ENCODE measurements at regions not wholly inside any gene's neighbourhood (a gene's known extent, or its start where the extent isn't known, plus 50 kb on each side); places are given as distances from the start of the nearest gene placed in this dataset.

GRCh38 chr10:2262878-2263277, 525.6 kb upstream of the ADARB2 start:
- WGBS, 3 donors = 82 to 92% (median 88%) methylated on average over 4 of the region's 4 CpGs
- DNase-seq = no peak
- Histone ChIP-seq H3K4me3 (no peak overlapping the region), H3K27ac (no peak overlapping the region), H3K9me3 (no peaks in the 10 kb centered on the region), H3K27me3 (no peaks in the 10 kb centered on the region), H3K36me3 (no peaks in the 10 kb centered on the region), H3K4me1 (ENCODE audit: insufficient read depth) (no peaks in the 10 kb centered on the region)
- TF ChIP-seq POLR2A (IDR thresholded peaks at IDR 0.05) = no peak
- no peak for TF ChIP-seq CTCF (IDR thresholded peaks at IDR 0.05)
- no peak for TF ChIP-seq EP300 (IDR thresholded peaks at IDR 0.05)
- intact Hi-C loops (cut with DNase I) = no loop called here

DNA sequence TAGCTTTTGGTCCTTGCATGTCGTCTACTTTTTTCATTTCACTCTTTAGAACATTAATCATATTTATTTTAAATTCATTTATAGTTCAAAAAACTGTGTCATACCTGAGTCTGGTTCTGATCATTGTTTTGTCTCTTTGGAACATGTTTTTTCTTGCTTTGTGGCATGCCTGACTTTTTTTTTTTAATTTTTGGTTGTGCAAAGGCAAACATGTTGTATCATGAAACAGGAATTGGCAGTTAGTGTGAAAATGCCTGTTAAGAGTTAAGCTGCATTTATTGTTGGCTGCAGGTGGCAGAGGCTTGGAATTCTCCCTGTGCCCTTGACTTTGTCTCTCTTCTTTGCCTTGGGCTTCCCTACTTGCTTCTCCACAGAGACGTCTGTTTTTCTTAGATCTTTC, 525.0 kb upstream of the ADARB2 start:
- WGBS, 3 donors = 54 to 78% (median 69%) methylated on average over 2 of the region's 2 CpGs
- H3K9me3 ChIP-seq = no peaks in the 10 kb centered on the region
- intact Hi-C loops (cut with DNase I) = no loop called here

GRCh38 chr10:2256241-2256640, 518.9 kb upstream of the ADARB2 start:
- TF ChIP-seq EP300 (IDR thresholded peaks at IDR 0.05) (no peak), POLR2A (IDR thresholded peaks at IDR 0.05) (no peak), CTCF (IDR thresholded peaks at IDR 0.05) (no peak)
- Histone ChIP-seq H3K27me3 (no peaks in the 10 kb centered on the region), H3K4me1 (ENCODE audit: insufficient read depth) (no peaks in the 10 kb centered on the region), H3K4me3 (no peak overlapping the region), H3K9me3 (no peaks in the 10 kb centered on the region), H3K27ac (no peak overlapping the region), H3K36me3 (no peaks in the 10 kb centered on the region)
- 65 to 72% (median 65%) methylated on average over 7 of the region's 7 CpGs for WGBS, 3 donors
- intact Hi-C loops (cut with DNase I) = no loop called here
- DNase-seq = no peak

More for the DNA sequence above, 525.0 kb upstream of the ADARB2 start:
- Histone ChIP-seq H3K4me3 (no peak overlapping the region), H3K4me1 (ENCODE audit: insufficient read depth) (no peaks in the 10 kb centered on the region), H3K36me3 (no peaks in the 10 kb centered on the region), H3K27ac (no peak overlapping the region), H3K27me3 (no peaks in the 10 kb centered on the region)
- TF ChIP-seq CTCF (IDR thresholded peaks at IDR 0.05) (no peak), EP300 (IDR thresholded peaks at IDR 0.05) (no peak), POLR2A (IDR thresholded peaks at IDR 0.05) (no peak)
- no peak for DNase-seq

DNA sequence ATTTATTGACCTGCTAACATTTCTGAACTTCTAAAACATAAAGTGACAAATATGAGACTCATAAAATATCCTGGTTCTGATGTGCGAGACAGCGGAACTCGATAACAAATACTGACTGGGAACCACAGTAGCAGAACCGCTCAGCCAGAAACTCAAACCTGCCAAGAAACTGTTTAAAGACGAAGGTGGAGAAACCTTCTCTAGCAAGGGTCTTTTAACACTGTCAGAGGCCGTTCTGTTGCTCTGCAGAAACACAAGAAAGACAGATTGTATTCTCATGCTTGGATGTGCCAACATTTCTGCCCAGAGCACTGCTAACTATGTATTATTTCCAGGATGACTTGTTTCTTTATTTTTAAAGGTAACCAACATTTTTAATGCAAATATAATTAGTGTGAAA, 514.8 kb upstream of the ADARB2 start:
- Histone ChIP-seq H3K4me1 (ENCODE audit: insufficient read depth) (no peaks in the 10 kb centered on the region), H3K27me3 (no peaks in the 10 kb centered on the region), H3K4me3 (no peak overlapping the region), H3K9me3 (no peaks in the 10 kb centered on the region), H3K36me3 (no peaks in the 10 kb centered on the region), H3K27ac (no peak overlapping the region)
- 37 to 40% (median 38%) methylated on average over 6 of the region's 6 CpGs for WGBS, 3 donors
- no peak for DNase-seq
- intact Hi-C loops (cut with DNase I) = no loop called here
- TF ChIP-seq POLR2A (IDR thresholded peaks at IDR 0.05) (no peak), CTCF (IDR thresholded peaks at IDR 0.05) (no peak), EP300 (IDR thresholded peaks at IDR 0.05) (no peak)

GRCh38 chr10:2251631-2252030, 514.3 kb upstream of the ADARB2 start:
- TF ChIP-seq POLR2A (IDR thresholded peaks at IDR 0.05) (no peak), CTCF (IDR thresholded peaks at IDR 0.05) (no peak), EP300 (IDR thresholded peaks at IDR 0.05) (no peak)
- Histone ChIP-seq H3K4me3 (no peak overlapping the region), H3K27me3 (no peaks in the 10 kb centered on the region), H3K36me3 (no peaks in the 10 kb centered on the region), H3K27ac (no peak overlapping the region), H3K4me1 (ENCODE audit: insufficient read depth) (no peaks in the 10 kb centered on the region), H3K9me3 (no peaks in the 10 kb centered on the region)
- intact Hi-C loops (cut with DNase I) = no loop called here
- 48 to 60% (median 48%) methylated on average over 8 of the region's 8 CpGs for WGBS, 3 donors
- DNase-seq = no peak
